Neural progenitor cell (in vitro differentiated cells): ENCODE measurements at regions not wholly inside any gene's neighbourhood (a gene's known extent, or its start where the extent isn't known, plus 50 kb on each side); places are given as distances from the start of the nearest gene placed in this dataset.

ENCODE experiments used
- DNase-seq: peaks from one replicate; pipeline ENCODE4 v3.0.0-alpha.2; 2016; ENCODE audit warnings: low spot score
- H2AFZ ChIP-seq: fragments of 200-600 bp; sonication (generic); replicated peaks from 2 replicates; pipeline ENCODE4 v1.6.1; 2016; ENCODE audit warnings: antibody characterized with exemption
- H3F3A ChIP-seq: fragments of 200-600 bp; sonication (generic); 2 replicates; pipeline ENCODE4 v1.6.1; 2016; ENCODE audit warnings: antibody characterized with exemption, low read depth
- H3K27ac ChIP-seq: fragments of 200-600 bp; sonication (generic); 2 replicates; pipeline ENCODE4 v1.5.1; 2016; ENCODE audit warnings: mild to moderate bottlenecking
- H3K27me3 ChIP-seq: fragments of 200-600 bp; sonication (generic); 2 replicates; pipeline ENCODE4 v1.6.1; 2016; ENCODE audit warnings: mild to moderate bottlenecking, moderate library complexity
- H3K36me3 ChIP-seq: fragments of 200-600 bp; sonication (generic); 2 replicates; pipeline ENCODE4 v1.5.1; 2016
- H3K4me1 ChIP-seq: fragments of 200-600 bp; sonication (generic); 2 replicates; pipeline ENCODE4 v1.6.1; 2016; ENCODE audit warnings: mixed run types
- H3K4me2 ChIP-seq: fragments of 200-600 bp; sonication (generic); 2 replicates; pipeline ENCODE4 v1.6.1; 2016
- H3K4me3 ChIP-seq: fragments of 200-600 bp; sonication (generic); 2 replicates; pipeline ENCODE4 v1.5.1; 2016
- H3K79me2 ChIP-seq: fragments of 200-600 bp; sonication (generic); 2 replicates; pipeline ENCODE4 v1.6.1; 2016; ENCODE audit warnings: low read depth
- H3K9ac ChIP-seq: fragments of 200-600 bp; sonication (generic); 2 replicates; pipeline ENCODE4 v1.6.1; 2016
- H3K9me3 ChIP-seq: fragments of 200-600 bp; sonication (generic); 2 replicates; pipeline ENCODE4 v1.5.1; 2016; ENCODE audit warnings: low read depth
- H4K20me1 ChIP-seq: fragments of 200-600 bp; sonication (generic); 2 replicates; pipeline ENCODE4 v1.6.1; 2016; ENCODE audit warnings: low read depth
- H3K27ac Mint-ChIP-seq: 3 replicates; pipeline ENCODE4 v1.8.0; 2021; ENCODE audit warnings: mixed read lengths
- H3K27me3 Mint-ChIP-seq: 2 replicates; pipeline ENCODE4 v1.8.0; 2022; ENCODE audit warnings: low read depth, mild to moderate bottlenecking, inconsistent platforms, moderate library complexity, mixed read lengths; ENCODE audit not compliant: insufficient read depth
- H3K36me3 Mint-ChIP-seq: 3 replicates; pipeline ENCODE4 v1.8.0; 2021; ENCODE audit warnings: mixed read lengths
- H3K4me1 Mint-ChIP-seq: 3 replicates; pipeline ENCODE4 v1.8.0; 2021; ENCODE audit warnings: mixed read lengths
- H3K4me3 Mint-ChIP-seq: 3 replicates; pipeline ENCODE4 v1.8.0; 2021; ENCODE audit warnings: mild to moderate bottlenecking, moderate library complexity, mixed read lengths
- H3K9me3 Mint-ChIP-seq: 3 replicates; pipeline ENCODE4 v1.8.0; 2020; ENCODE audit warnings: mixed read lengths
- CTCF ChIP-seq: fragments of 200-600 bp; sonication (generic); IDR thresholded peaks from 2 replicates; pipeline ENCODE4 v1.5.1; 2017; ENCODE audit warnings: antibody characterized with exemption, mild to moderate bottlenecking
- EZH2 ChIP-seq: fragments of 200-600 bp; sonication (generic); IDR thresholded peaks from 2 replicates; pipeline ENCODE4 v1.6.1; 2017; ENCODE audit warnings: antibody characterized with exemption, mild to moderate bottlenecking, moderate library complexity
- EZH2phosphoT487 ChIP-seq: fragments of 200-600 bp; sonication (generic); IDR thresholded peaks from 2 replicates; pipeline ENCODE4 v1.6.1; 2017; ENCODE audit warnings: antibody characterized with exemption

- Histone ChIP-seq H3K9me3 (no peaks in the 10 kb centered on the region), H3K36me3 (no peaks in the 10 kb centered on the region), H3K79me2 (no peaks in the 10 kb centered on the region), H3F3A (no peaks in the 10 kb centered on the region), H3K4me3 (no peak overlapping the region), H3K27me3 (no peaks in the 10 kb centered on the region), H3K27ac (no peak overlapping the region), H3K4me2 (no peak overlapping the region), H4K20me1 (no peaks in the 10 kb centered on the region), H2AFZ (no peak overlapping the region), H3K9ac (no peak overlapping the region), H3K4me1 (no peaks in the 10 kb centered on the region)
- Mint-ChIP-seq H3K36me3 (no peaks in the 10 kb centered on the region), H3K4me1 (no peaks in the 10 kb centered on the region), H3K27me3 (no peaks in the 10 kb centered on the region), H3K27ac (no peak overlapping the region), H3K9me3 (no peaks in the 10 kb centered on the region), H3K4me3 (no peak overlapping the region)
- TF ChIP-seq EZH2 (no peak), EZH2phosphoT487 (no peak), CTCF (no peak)
- no peak for DNase-seq
Measured at GRCh38 chr6:48904809-48905208, 558.2 kb downstream of the MMUT start.

- no peak overlapping the region for H3K9ac ChIP-seq
- no peak for DNase-seq
Measured at GRCh38 chr6:48894469-48894868, 568.6 kb downstream of the MMUT start.

GRCh38 chr6:48893048-48893447 lies 570.0 kb downstream of the MMUT start:
- Mint-ChIP-seq H3K36me3 (no peaks in the 10 kb centered on the region), H3K27ac (no peak overlapping the region), H3K4me3 (no peak overlapping the region), H3K4me1 (no peaks in the 10 kb centered on the region), H3K27me3 (no peaks in the 10 kb centered on the region), H3K9me3 (no peaks in the 10 kb centered on the region)
- TF ChIP-seq EZH2phosphoT487 (no peak), EZH2 (no peak), CTCF (no peak)
- Histone ChIP-seq H3K27ac (no peak overlapping the region), H3K79me2 (no peaks in the 10 kb centered on the region), H4K20me1 (no peaks in the 10 kb centered on the region), H3K4me2 (no peak overlapping the region), H3K4me3 (no peak overlapping the region), H3F3A (no peaks in the 10 kb centered on the region), H3K9ac (no peak overlapping the region), H3K4me1 (no peaks in the 10 kb centered on the region), H3K9me3 (no peaks in the 10 kb centered on the region), H2AFZ (no peak overlapping the region), H3K27me3 (no peaks in the 10 kb centered on the region), H3K36me3 (no peaks in the 10 kb centered on the region)
- no peak for DNase-seq

More at GRCh38 chr6:48894469-48894868, 568.6 kb downstream of the MMUT start:
- no peaks in the 10 kb centered on the region for H3K27me3 Mint-ChIP-seq
- Histone ChIP-seq H3F3A (no peaks in the 10 kb centered on the region), H3K79me2 (no peaks in the 10 kb centered on the region), H3K27me3 (no peaks in the 10 kb centered on the region), H3K27ac (no peak overlapping the region), H3K4me3 (no peak overlapping the region), H4K20me1 (no peaks in the 10 kb centered on the region), H3K9me3 (no peaks in the 10 kb centered on the region), H2AFZ (no peak overlapping the region), H3K36me3 (no peaks in the 10 kb centered on the region), H3K4me1 (no peaks in the 10 kb centered on the region), H3K4me2 (no peak overlapping the region)
- no peak for TF ChIP-seq CTCF
- TF ChIP-seq EZH2: no peak
- no peak for TF ChIP-seq EZH2phosphoT487
- no peaks in the 10 kb centered on the region for H3K4me1 Mint-ChIP-seq
- H3K36me3 Mint-ChIP-seq: no peaks in the 10 kb centered on the region
- no peak overlapping the region for H3K27ac Mint-ChIP-seq
- H3K4me3 Mint-ChIP-seq: no peak overlapping the region
- H3K9me3 Mint-ChIP-seq: no peaks in the 10 kb centered on the region
